ENCODE measurements at regions not wholly inside any gene's neighbourhood (a gene's known extent, or its start where the extent isn't known, plus 50 kb on each side); places are given as distances from the start of the nearest gene placed in this dataset.

DNA sequence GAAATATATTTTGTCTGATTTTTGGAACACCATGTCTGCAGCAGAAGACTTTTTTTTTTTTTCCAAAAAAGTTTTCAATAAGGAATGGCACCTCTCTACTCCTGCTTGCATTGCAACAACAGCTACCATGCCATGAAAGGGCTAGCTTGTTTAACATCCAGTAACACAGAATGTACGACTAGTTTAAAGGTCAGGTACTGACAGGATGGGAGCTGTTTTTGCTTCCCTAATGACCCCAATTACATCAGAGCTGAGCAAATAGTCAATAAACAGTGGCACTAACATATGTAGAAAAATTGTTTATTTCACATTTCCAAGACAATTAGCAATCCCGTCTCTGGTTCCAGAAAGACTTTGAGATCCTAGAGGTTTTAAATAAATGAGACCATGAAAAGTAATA, 693.8 kb downstream of the NR2F1-AS1 start:
- H3K4me3 Mint-ChIP-seq, result no peak overlapping the region
- H3K27me3 Mint-ChIP-seq, result no peaks in the 10 kb centered on the region
- H3K36me3 Mint-ChIP-seq (ENCODE audit: low read depth), result no peaks in the 10 kb centered on the region
- H3K9me3 Mint-ChIP-seq, result peaks cover 7% of the 10 kb centered on the region
- no peaks in the 10 kb centered on the region for H3K4me1 Mint-ChIP-seq (ENCODE audit: low read depth)
- no peak overlapping the region for H3K27ac Mint-ChIP-seq

DNA sequence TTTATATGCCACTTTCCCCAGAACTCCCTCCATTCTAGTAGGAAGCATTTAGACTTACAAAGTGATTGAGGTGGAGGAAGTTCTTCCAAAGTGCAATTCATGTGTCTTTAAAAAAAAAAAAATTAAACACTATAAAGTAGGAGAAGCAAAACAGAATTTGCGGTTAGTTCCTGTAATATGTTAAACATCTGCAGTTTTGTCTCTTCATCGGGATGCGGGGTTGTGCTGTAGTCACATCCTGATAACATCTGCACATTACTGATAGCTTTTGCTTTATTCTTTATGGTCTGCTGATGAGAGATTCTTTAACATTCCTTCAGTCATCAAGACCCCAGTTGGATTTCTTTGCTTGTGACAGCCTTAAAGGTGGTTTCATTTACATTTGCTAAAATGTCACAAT, 694.3 kb downstream of the NR2F1-AS1 start:
- Mint-ChIP-seq H3K4me1 (ENCODE audit: low read depth) (no peaks in the 10 kb centered on the region), H3K27ac (no peak overlapping the region), H3K27me3 (no peaks in the 10 kb centered on the region), H3K9me3 (peaks cover 7% of the 10 kb centered on the region), H3K36me3 (ENCODE audit: low read depth) (no peaks in the 10 kb centered on the region), H3K4me3 (no peak overlapping the region)

DNA sequence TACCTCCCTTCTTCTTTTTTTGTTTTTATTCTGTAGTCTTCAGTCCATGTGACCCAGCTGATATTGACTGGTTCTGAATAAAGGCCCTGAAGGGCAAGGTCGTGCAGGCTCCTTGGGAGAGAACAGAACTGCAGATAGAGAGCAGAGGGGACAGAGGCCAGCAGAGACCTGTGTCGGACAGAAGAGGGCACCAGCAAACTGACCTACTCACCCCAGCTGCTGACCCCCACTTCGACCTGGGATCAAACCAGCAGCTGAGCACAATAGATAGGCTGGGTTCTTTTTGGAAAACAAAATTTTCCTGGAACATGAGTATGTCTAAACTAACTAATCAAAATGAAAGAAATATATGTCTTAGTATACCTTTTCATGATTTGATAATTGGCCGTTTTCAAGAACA, 695.1 kb downstream of the NR2F1-AS1 start:
- Mint-ChIP-seq H3K4me1 (ENCODE audit: low read depth) (no peaks in the 10 kb centered on the region), H3K36me3 (ENCODE audit: low read depth) (no peaks in the 10 kb centered on the region)

DNA sequence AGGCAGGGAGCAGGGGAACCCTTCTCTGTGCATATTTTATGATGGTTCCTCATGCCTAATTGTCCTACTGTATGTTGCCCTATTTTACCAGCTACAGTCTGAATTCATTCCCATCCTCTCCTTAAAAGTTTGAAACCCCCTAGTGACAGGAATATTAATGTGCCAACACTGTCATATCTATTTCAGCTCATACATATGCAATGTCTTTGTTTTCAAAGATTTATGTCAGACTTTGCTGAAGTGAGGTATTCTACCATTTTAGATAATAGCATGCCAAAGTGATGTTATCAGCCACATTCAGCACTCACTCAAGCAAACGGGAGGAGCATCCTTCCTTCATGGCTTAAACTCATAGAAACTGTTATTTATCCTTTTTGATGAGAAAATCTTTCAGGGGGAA, 696.5 kb downstream of the NR2F1-AS1 start:
- H3K27me3 Mint-ChIP-seq, result no peaks in the 10 kb centered on the region
- no peaks in the 10 kb centered on the region for H3K9me3 Mint-ChIP-seq

More for the DNA sequence above, 695.1 kb downstream of the NR2F1-AS1 start:
- Mint-ChIP-seq H3K27ac (no peak overlapping the region), H3K9me3 (peaks cover 4% of the 10 kb centered on the region), H3K27me3 (no peaks in the 10 kb centered on the region), H3K4me3 (no peak overlapping the region)

DNA sequence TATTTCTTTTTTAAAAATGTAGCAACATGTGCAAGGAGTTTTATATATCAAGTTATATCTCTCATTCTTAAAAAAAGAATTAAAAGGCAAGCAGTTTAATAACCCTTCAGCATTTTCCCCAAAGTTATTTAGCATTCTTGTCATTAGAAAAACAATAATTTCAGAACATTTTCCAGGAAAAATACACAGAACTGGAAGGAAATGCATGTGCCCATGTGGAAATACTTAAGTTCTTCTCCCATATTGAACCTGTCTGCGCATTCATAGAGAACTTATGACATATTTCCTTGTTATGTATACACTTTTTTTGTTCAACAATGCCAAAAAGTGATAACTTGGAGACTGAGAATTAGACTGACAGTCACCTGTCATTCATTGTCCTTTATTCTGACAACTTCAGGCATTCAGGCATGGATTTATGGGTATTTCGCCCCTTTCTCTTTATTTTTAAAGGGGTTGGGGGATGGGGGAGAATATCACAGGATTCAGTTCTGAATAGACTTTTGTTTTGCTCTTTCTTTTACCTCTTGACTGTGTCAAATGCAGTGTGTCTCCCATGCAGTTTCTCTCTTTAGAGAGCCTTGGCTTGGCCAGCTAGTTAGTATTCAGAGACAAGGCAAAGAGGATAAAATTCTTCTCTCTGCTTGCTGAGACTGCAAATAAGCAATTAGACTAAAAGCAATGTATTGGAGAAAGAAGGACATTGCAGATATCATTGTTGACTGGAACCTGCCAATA, 701.0 kb downstream of the NR2F1-AS1 start:
- H3K36me3 Mint-ChIP-seq (ENCODE audit: low read depth), result no peaks in the 10 kb centered on the region
- H3K27me3 Mint-ChIP-seq, result no peaks in the 10 kb centered on the region
- H3K4me1 Mint-ChIP-seq (ENCODE audit: low read depth), result no peaks in the 10 kb centered on the region
- H3K4me3 Mint-ChIP-seq, result no peak overlapping the region
- H3K27ac Mint-ChIP-seq, result no peak overlapping the region
- H3K9me3 Mint-ChIP-seq, result peaks cover 6% of the 10 kb centered on the region

More for the DNA sequence above, 696.5 kb downstream of the NR2F1-AS1 start:
- no peaks in the 10 kb centered on the region for H3K36me3 Mint-ChIP-seq (ENCODE audit: low read depth)
- no peak overlapping the region for H3K4me3 Mint-ChIP-seq
- H3K4me1 Mint-ChIP-seq (ENCODE audit: low read depth), result no peaks in the 10 kb centered on the region
- no peak overlapping the region for H3K27ac Mint-ChIP-seq

DNA sequence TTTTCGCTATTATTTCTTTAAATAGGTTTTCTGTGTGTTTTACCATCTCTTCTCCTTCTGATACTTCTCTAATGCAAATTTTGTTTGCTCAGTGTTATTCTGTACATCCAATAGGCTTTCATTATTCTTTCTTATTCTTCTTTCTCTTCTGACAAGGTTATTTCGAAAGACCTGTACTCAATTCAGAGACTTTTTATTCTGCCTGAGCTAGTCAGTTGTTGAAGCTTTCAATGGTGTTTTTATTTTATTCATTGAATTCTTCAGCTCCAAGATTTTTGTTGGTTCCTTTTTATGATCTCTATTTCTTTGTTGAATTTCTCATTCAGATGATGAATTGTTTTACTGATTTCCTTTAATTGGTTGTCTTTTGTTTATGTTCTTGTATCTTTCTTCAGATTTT, 706.2 kb downstream of the NR2F1-AS1 start:
- Mint-ChIP-seq H3K27ac (no peak overlapping the region), H3K4me3 (no peak overlapping the region), H3K36me3 (ENCODE audit: low read depth) (no peaks in the 10 kb centered on the region), H3K27me3 (no peaks in the 10 kb centered on the region), H3K4me1 (ENCODE audit: low read depth) (no peaks in the 10 kb centered on the region), H3K9me3 (peaks cover 11% of the 10 kb centered on the region)

DNA sequence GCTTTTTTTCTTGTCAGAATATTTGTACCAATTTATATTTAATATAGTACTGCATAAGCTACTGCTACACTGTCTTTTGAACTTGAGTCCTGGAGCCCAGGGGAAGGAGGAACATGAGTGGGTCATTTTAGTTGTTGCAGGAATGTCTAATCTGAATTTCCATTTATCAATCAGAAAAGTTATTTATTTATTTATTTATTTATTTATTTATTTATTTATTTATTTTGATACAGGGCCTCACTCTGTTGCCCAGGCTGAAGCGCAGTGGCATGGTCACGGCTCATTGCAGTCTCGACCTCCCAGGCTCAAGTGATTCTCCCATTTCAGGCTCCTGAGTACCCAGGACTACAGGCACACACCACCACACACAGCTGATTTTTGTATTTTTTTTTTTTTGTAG, 712.6 kb downstream of the NR2F1-AS1 start:
- no peaks in the 10 kb centered on the region for H3K27me3 Mint-ChIP-seq
- H3K4me1 Mint-ChIP-seq (ENCODE audit: low read depth), result no peaks in the 10 kb centered on the region
- H3K27ac Mint-ChIP-seq, result no peak overlapping the region
- H3K4me3 Mint-ChIP-seq, result no peak overlapping the region
- no peaks in the 10 kb centered on the region for H3K36me3 Mint-ChIP-seq (ENCODE audit: low read depth)
- no peaks in the 10 kb centered on the region for H3K9me3 Mint-ChIP-seq

DNA sequence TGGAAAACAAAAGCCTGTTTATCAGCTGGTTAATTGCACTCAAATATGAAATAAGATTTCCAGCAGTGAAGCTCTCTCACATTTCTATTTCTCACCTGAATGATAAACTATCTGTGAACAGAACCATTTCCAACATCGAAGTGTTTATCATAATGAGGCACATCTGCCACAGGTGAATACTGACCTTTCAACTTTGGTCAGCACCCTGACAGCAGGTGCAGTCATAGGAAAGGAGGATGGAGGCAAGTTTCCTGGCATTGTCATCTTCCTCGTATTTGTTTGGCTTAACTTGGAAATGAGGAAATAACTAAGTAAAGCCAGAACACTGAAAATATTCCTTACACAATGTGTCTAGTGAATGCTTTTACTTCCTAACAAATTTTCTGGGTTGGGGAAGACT, 716.4 kb downstream of the NR2F1-AS1 start:
- Mint-ChIP-seq H3K27me3 (no peaks in the 10 kb centered on the region), H3K4me1 (ENCODE audit: low read depth) (no peaks in the 10 kb centered on the region), H3K9me3 (no peaks in the 10 kb centered on the region), H3K27ac (no peak overlapping the region), H3K4me3 (no peak overlapping the region), H3K36me3 (ENCODE audit: low read depth) (no peaks in the 10 kb centered on the region)

DNA sequence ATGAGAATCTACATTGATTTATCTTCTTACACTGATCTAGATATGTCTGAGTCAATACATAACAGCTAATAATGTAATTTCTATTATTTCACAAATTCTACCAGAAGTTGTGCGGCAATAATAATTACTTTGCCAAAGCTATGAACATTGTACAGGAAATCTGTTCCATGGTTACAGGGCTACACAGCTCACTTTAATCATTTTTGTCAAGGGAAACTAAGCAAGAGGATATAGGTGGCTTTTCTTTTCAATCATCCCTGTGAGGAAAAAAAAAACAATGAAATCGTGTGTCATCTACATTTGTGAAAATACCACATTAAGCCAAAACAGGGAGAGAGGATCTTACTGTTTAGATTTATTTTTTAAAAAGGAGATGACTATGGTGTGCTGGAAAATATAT, 717.4 kb downstream of the NR2F1-AS1 start:
- H3K9me3 Mint-ChIP-seq, result no peaks in the 10 kb centered on the region
- H3K27ac Mint-ChIP-seq, result no peak overlapping the region
- H3K27me3 Mint-ChIP-seq, result no peaks in the 10 kb centered on the region
- H3K4me1 Mint-ChIP-seq (ENCODE audit: low read depth), result no peaks in the 10 kb centered on the region
- H3K36me3 Mint-ChIP-seq (ENCODE audit: low read depth), result no peaks in the 10 kb centered on the region
- H3K4me3 Mint-ChIP-seq, result no peak overlapping the region

DNA sequence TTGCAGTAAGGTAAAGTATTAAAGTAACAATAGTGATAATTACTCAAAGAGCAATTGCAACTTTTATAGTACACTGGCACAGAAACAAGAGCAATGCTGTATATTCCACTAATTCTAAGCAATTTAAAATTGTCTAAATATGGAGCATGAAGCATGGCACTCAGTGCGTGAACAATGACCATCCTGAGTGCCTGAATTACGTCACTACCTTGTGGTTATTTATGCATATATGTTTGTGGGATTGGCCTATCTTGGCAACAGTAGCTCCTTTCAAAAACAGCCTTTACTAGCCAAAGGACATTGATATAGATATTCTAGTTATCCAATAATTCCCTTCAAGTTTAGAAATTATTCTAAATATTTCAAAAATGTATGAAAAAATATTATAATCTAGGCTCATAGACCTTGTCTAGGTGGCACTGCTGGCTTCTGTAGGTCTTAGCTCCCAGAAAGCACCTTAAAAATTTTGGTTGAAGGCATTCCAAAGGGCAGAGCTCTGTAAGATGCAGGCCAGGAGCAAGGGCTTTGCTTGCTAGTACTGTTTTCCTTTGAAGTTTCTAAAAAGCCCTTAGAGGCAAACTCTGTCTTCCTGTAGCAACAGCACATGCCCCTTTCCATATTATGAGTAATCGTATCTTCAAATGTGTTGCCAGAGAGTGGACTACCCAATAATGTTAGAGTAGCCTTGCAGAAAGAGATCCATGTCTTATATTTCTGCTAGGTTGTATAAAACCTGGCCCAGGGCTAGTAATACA, 719.3 kb downstream of the NR2F1-AS1 start:
- no peaks in the 10 kb centered on the region for H3K36me3 Mint-ChIP-seq (ENCODE audit: low read depth)
- no peaks in the 10 kb centered on the region for H3K4me1 Mint-ChIP-seq (ENCODE audit: low read depth)
- H3K27ac Mint-ChIP-seq, result no peak overlapping the region
- H3K9me3 Mint-ChIP-seq, result no peaks in the 10 kb centered on the region
- no peak overlapping the region for H3K4me3 Mint-ChIP-seq
- no peaks in the 10 kb centered on the region for H3K27me3 Mint-ChIP-seq

DNA sequence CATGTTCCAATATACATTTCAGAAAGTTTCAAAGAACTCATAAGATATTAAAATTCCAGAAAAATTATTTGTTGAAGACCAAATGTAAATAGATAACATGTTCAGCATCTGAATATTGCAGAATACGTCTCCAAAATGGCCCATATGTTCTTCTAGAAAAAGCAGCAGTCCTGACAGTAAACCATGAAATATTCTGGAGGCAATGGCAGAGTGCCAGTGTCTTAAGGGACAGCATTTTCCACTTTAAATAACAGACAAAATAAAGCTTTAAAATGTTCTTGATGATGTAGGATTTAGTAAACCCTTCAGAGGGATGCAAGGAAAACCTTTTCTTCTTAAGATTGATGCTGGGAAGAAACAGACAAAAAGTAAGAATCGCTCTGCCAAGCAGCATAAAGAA, 721.0 kb downstream of the NR2F1-AS1 start:
- H3K4me1 Mint-ChIP-seq (ENCODE audit: low read depth), result no peaks in the 10 kb centered on the region
- H3K36me3 Mint-ChIP-seq (ENCODE audit: low read depth), result no peaks in the 10 kb centered on the region
- no peaks in the 10 kb centered on the region for H3K9me3 Mint-ChIP-seq
- H3K27ac Mint-ChIP-seq, result no peak overlapping the region
- H3K27me3 Mint-ChIP-seq, result no peaks in the 10 kb centered on the region
- no peak overlapping the region for H3K4me3 Mint-ChIP-seq

DNA sequence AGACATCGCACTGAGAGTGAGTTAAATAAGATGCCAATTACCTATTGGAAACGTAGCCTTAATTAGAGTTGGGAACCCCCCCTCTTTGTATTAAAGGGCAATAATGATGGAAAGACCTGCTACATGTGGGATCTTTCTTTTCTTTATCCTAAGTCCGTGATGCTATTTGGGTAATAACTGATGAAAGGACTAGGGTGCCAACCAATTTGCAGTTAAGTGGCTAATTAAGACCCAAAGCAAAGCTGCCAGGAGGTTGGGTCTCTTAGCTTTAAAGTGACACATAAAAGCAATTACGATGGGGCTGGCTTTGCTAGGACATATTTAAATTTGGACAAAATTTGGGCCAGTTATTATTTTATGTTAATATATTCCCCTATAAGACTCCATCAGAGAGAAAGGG, 728.8 kb downstream of the NR2F1-AS1 start:
- H3K36me3 Mint-ChIP-seq (ENCODE audit: low read depth), result no peaks in the 10 kb centered on the region
- H3K9me3 Mint-ChIP-seq, result no peaks in the 10 kb centered on the region
- H3K4me1 Mint-ChIP-seq (ENCODE audit: low read depth), result no peaks in the 10 kb centered on the region
- no peak overlapping the region for H3K27ac Mint-ChIP-seq
- no peaks in the 10 kb centered on the region for H3K27me3 Mint-ChIP-seq
- no peak overlapping the region for H3K4me3 Mint-ChIP-seq

DNA sequence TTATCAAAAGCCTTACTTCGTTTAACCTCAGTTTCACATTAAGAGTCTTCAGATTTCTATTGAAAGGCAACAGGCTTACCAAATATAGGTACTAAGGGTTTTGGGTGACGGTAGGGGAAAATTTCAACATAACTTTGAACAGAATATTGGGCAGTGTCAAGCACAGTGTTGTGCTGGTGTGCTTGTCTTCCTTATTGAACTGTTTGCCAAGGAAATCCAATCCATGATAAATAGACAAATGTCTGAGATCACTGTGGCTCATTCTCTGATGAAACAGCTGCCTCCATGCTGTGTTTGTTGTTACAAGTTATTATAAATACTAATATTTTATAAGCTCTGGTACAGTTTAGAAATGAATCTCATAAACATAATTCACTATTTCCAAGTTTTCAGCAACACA, 730.1 kb downstream of the NR2F1-AS1 start:
- no peaks in the 10 kb centered on the region for H3K4me1 Mint-ChIP-seq (ENCODE audit: low read depth)
- no peaks in the 10 kb centered on the region for H3K27me3 Mint-ChIP-seq
- no peaks in the 10 kb centered on the region for H3K9me3 Mint-ChIP-seq
- no peak overlapping the region for H3K27ac Mint-ChIP-seq
- no peak overlapping the region for H3K4me3 Mint-ChIP-seq
- H3K36me3 Mint-ChIP-seq (ENCODE audit: low read depth), result no peaks in the 10 kb centered on the region

DNA sequence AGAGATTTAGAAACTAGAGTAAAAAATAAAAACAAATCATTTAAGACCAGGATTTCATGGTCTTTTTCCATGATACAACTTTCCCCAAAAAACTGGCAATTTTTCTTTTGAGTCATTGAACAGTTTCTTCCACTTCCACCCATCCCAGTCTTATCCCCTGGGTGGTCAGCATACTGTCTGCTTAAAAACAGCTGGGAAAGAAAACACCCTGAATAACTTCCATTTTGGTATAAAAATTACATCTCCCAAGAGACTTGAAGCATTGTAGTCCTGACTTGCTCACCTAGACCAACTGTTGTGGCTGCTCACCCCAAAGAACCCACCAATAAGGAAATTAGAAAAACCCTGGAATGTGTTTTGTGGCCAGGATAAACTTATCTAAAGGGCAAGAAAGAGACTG, 731.3 kb downstream of the NR2F1-AS1 start:
- Mint-ChIP-seq H3K4me1 (ENCODE audit: low read depth) (no peaks in the 10 kb centered on the region), H3K36me3 (ENCODE audit: low read depth) (no peaks in the 10 kb centered on the region), H3K27ac (no peak overlapping the region), H3K4me3 (no peak overlapping the region), H3K9me3 (no peaks in the 10 kb centered on the region), H3K27me3 (no peaks in the 10 kb centered on the region)

DNA sequence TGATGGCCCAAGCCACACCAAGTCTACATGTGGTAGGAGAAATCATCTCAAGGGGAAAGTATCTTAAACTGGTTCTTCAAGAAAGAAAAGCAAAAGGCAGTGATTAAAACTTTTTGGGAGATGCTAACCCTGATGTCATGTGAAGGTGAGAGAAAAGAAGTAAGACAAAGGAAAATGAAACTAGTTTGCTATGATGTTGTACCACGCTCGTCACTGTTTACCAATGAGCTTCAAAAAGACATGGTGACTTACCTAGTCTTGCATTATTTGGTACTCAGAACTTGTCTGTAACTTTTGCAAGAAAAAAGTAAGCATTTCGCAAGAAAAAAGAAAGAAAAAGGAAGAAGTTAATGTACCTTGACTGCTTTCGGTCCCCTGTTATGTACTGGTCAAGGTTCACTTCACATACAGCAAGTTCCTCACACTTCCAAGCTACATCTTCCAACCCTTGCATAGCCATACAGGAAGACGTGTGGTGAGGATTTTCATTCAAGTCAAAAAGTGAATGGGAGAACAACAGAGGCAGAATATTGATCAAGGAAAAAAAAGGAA, 739.3 kb downstream of the NR2F1-AS1 start:
- Mint-ChIP-seq H3K36me3 (ENCODE audit: low read depth) (no peaks in the 10 kb centered on the region), H3K9me3 (peaks cover 3% of the 10 kb centered on the region), H3K4me3 (no peak overlapping the region), H3K27ac (no peak overlapping the region), H3K4me1 (ENCODE audit: low read depth) (no peaks in the 10 kb centered on the region), H3K27me3 (no peaks in the 10 kb centered on the region)

Data from stimulated activated naive CD8-positive, alpha-beta T cell treated with anti-CD3 and anti-CD28 coated beads, Interleukin-15, Interleukin-2, amounts not matched to agents 100 ng/mL and 50 ng/mL, for 24 hours (primary cell).